ENCODE measurements at regions not wholly inside any gene's neighbourhood (a gene's known extent, or its start where the extent isn't known, plus 50 kb on each side); places are given as distances from the start of the nearest gene placed in this dataset.
A peak's percentile ranks its signal among the peaks of the same experiment; 100 is the strongest.

DNA sequence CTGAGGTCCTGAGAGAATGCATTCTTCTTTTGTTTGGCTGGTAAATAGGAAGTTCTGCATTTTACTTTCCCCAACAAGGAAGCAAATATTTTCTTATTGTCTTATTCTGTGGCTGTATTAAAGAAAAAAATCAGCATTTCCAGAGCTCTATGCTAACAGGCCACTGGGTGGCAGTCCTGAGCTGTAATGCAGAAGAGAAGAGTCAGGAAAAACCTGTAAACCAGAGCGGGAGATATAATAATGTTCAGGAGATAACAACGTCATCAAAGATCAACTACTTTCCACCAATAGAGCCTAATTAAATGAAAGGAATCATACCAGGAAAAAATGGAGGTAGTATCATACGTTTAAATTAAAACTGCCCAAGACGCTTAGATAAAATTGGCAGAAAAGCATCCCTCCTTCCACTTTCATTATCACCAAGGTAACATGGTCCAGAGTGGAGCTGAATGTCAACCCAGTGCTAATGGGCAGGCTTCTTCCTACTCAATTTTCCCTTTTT is 55.6 kb upstream of the CARMIL1 start:
- ChIA-PET CTCF (ENCODE audit: partially characterized antibody) (interaction anchor here (0.6 to 4.3 kb wide), 46 partner anchors 9 to 500 kb away, joined by 3 to 27 read pairs (median 4); no protein-coding TSS in a partner anchor), POLR2A (ENCODE audit: partially characterized antibody) (no interaction called here)
- 29% methylated on average over 4 of the region's 4 CpGs; no CpG with 5 or more reads in 1 of the 2 experiments for WGBS, 2 experiments (ENCODE audit: extremely low coverage in 1 of 2, insufficient coverage in 1 of 2, insufficient read length in 1 of 2, insufficient replicate concordance in 2 of 2, low coverage in 1 of 2, low lambda C conversion rate in 2 of 2, missing lambda C conversion rate in 1 of 2)
- Histone ChIP-seq H4K8ac (ENCODE audit: extremely low read depth, insufficient read depth, low read length) (no peak overlapping the region), H2AFZ (ENCODE audit: low read length) (no peak overlapping the region), H4K5ac (ENCODE audit: insufficient read length, low read depth, low read length) (no peak overlapping the region), H3K27ac (ENCODE audit: low read depth, low read length) (no peak overlapping the region), H3K9ac (replicated peaks in 1 of 4; ENCODE audit: extremely low read depth in 1 of 4, low read depth in 3 of 4, low read length in 3 of 4) (no peak overlapping the region), H3K27me3 (replicated peaks in 1 of 4; ENCODE audit: control insufficient read depth in 3 of 4, extremely low read depth in 1 of 4, insufficient read depth in 3 of 4, low read length in 3 of 4) (no peaks in the 10 kb centered on the region), H3K14ac (ENCODE audit: insufficient read length) (no peak overlapping the region), H4K91ac (replicated peaks; ENCODE audit: insufficient read length, low read length) (no peak overlapping the region), H3K4ac (replicated peaks; ENCODE audit: insufficient read length, low read depth, low read length) (no peak overlapping the region), H2BK5ac (ENCODE audit: low read depth, low read length) (no peak overlapping the region), H3K4me2 (ENCODE audit: insufficient read depth in 1 of 2, low read depth in 2 of 2, low read length in 2 of 2) (no peak overlapping the region), H3K9me3 (ENCODE audit: insufficient read depth in 2 of 2, low read depth in 1 of 2, low read length in 1 of 2) (no peaks in the 10 kb centered on the region), H4K20me1 (replicated peaks in 1 of 2; ENCODE audit: control insufficient read depth in 1 of 2, insufficient read depth in 2 of 2, low read length in 2 of 2) (no peaks in the 10 kb centered on the region), H3K56ac (replicated peaks; ENCODE audit: insufficient read length, low read depth, low read length) (no peak overlapping the region), H3K4me3 (ENCODE audit: extremely low read depth in 1 of 4, insufficient read depth in 2 of 4, low read depth in 3 of 4, low read length in 4 of 4) (no peak overlapping the region), H2BK15ac (ENCODE audit: low read length) (no peak overlapping the region), H2BK120ac (replicated peaks; ENCODE audit: low read depth, low read length) (no peak overlapping the region), H3K23ac (ENCODE audit: insufficient read length) (no peak overlapping the region), H3K36me3 (ENCODE audit: control insufficient read depth in 2 of 4, insufficient read depth in 4 of 4, low read length in 3 of 4) (no peaks in the 10 kb centered on the region), H3K4me1 (replicated peaks in 1 of 4; ENCODE audit: control insufficient read depth in 3 of 4, insufficient read depth in 4 of 4, low read length in 3 of 4) (no peaks in the 10 kb centered on the region), H3K23me2 (ENCODE audit: low read depth, low read length) (no peaks in the 10 kb centered on the region), H2AK5ac (ENCODE audit: low read depth, low read length) (no peak overlapping the region), H3K79me2 (ENCODE audit: control insufficient read depth in 1 of 2, insufficient read depth in 2 of 2, low read length in 2 of 2) (no peaks in the 10 kb centered on the region), H3K79me1 (ENCODE audit: low read depth, low read length) (no peaks in the 10 kb centered on the region), H2BK12ac (ENCODE audit: low read depth, low read length) (no peak overlapping the region), H3K18ac (ENCODE audit: extremely low read depth, low read length) (no peak overlapping the region), H2BK20ac (ENCODE audit: low read length) (no peak overlapping the region)
- peak in 1 of 2 experiments; percentile 73 for DNase-seq (ENCODE audit: low read depth in 1 of 2, low spot score in 2 of 2)
- TF ChIP-seq RAD21 (IDR thresholded peaks at IDR 0.05 in 1 of 2, conservative IDR thresholded peaks at IDR 0.05 in 1 of 2; ENCODE audit: low read depth in 2 of 2, low read length in 2 of 2) (peak; percentile 95 to 96), SUZ12 (IDR thresholded peaks at IDR 0.05; ENCODE audit: low read length) (no peak), BCL11A (IDR thresholded peaks at IDR 0.05; ENCODE audit: low read depth in 2 of 2, low read length in 2 of 2) (no peak), KDM1A (IDR thresholded peaks at IDR 0.05; ENCODE audit: borderline replicate concordance, low read length) (no peak), TCF12 (IDR thresholded peaks at IDR 0.05; ENCODE audit: low read depth, low read length) (no peak), CHD2 (IDR thresholded peaks at IDR 0.05; ENCODE audit: low read length) (no peak)
- TF ChIP-seq, protein P1, sequence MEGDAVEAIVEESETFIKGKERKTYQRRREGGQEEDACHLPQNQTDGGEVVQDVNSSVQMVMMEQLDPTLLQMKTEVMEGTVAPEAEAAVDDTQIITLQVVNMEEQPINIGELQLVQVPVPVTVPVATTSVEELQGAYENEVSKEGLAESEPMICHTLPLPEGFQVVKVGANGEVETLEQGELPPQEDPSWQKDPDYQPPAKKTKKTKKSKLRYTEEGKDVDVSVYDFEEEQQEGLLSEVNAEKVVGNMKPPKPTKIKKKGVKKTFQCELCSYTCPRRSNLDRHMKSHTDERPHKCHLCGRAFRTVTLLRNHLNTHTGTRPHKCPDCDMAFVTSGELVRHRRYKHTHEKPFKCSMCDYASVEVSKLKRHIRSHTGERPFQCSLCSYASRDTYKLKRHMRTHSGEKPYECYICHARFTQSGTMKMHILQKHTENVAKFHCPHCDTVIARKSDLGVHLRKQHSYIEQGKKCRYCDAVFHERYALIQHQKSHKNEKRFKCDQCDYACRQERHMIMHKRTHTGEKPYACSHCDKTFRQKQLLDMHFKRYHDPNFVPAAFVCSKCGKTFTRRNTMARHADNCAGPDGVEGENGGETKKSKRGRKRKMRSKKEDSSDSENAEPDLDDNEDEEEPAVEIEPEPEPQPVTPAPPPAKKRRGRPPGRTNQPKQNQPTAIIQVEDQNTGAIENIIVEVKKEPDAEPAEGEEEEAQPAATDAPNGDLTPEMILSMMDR (IDR thresholded peaks at IDR 0.05; ENCODE audit: control extremely low read depth in 1 of 3, insufficient read depth in 1 of 3, low read depth in 1 of 3, low read length in 3 of 3), result peak in 2 of 3 experiments; percentile 64 to 80; a peak in 3 of 4 replicates
- FAIRE-seq, result peak; percentile 90

Measured in H1 (cell line).